ENCODE measurements at regions not wholly inside any gene's neighbourhood (a gene's known extent, or its start where the extent isn't known, plus 50 kb on each side); places are given as distances from the start of the nearest gene placed in this dataset.

DNA sequence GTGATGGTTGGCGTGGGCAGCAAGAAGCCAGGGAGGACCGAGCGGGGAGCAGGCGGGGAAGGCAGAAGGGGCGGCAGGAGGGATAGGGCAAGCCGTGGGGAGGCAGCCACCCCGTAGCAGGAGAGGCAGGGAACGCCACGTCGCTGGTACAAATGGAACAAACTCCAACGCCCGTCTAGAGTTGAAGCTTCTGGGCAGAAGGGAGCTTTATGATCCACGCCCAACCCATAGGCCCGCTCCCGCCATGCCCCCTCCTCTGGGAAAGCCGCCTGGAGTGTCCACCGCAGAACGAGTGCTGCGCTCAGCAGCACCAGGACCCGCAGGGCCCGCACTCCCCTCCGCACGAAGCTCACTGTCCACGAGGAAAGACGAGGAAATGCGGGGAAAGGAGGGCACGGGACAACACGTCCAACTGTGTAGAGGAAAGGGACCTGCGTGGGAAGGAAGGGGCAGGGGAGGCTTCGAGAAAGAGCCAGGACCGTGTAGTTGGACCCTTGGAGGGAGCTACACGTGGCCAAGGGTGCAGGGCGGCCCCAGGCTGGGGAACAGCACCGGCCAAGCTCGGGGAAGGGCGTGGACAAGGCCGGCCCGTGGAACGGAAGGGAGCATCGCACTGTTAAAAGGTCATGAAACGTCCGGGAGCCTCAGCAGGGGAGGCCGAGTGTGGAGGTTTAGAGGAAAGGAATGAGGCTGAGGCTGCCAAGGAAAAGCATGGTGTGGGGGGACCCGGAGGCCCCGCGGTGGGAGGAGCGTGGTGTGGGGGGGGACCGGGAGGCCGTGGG lies 204.0 kb downstream of the DLL1 start:
- TF ChIP-seq, protein P1, sequence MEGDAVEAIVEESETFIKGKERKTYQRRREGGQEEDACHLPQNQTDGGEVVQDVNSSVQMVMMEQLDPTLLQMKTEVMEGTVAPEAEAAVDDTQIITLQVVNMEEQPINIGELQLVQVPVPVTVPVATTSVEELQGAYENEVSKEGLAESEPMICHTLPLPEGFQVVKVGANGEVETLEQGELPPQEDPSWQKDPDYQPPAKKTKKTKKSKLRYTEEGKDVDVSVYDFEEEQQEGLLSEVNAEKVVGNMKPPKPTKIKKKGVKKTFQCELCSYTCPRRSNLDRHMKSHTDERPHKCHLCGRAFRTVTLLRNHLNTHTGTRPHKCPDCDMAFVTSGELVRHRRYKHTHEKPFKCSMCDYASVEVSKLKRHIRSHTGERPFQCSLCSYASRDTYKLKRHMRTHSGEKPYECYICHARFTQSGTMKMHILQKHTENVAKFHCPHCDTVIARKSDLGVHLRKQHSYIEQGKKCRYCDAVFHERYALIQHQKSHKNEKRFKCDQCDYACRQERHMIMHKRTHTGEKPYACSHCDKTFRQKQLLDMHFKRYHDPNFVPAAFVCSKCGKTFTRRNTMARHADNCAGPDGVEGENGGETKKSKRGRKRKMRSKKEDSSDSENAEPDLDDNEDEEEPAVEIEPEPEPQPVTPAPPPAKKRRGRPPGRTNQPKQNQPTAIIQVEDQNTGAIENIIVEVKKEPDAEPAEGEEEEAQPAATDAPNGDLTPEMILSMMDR (IDR thresholded peaks at IDR 0.05; ENCODE audit: low read depth, low read length, poor library complexity, severe bottlenecking): no peak
- TF ChIP-seq EZH2phosphoT487 (IDR thresholded peaks at IDR 0.05; ENCODE audit: borderline replicate concordance, low read length): no peak
